Aorta (tissue), 5 donors: ENCODE measurements at regions not wholly inside any gene's neighbourhood (a gene's known extent, or its start where the extent isn't known, plus 50 kb on each side); places are given as distances from the start of the nearest gene placed in this dataset.

Source experiments
- ATAC-seq: fragments of 200-7000 bp; cut with Tn5 transposase; one replicate; pipeline ENCODE4 v1.9.1; 2022; ENCODE audit warnings: moderate library complexity; ENCODE audit not compliant: low FRiP score
- DNase-seq, 2 donors: peaks; one replicate each; pipeline ENCODE4 v3.0.0-alpha.2; 2020
- H3K27ac ChIP-seq, 2 donors: one replicate each; pipeline ENCODE4 v1.5.1; 2013; ENCODE audit warnings: low read length in 2 of 2, mild to moderate bottlenecking in 2 of 2, moderate library complexity in 2 of 2, control low read depth in 1 of 2, inconsistent platforms in 1 of 2, low read depth in 1 of 2
- H3K27me3 ChIP-seq, 2 donors: one replicate each; pipeline ENCODE4 v1.6.1; 2013; ENCODE audit warnings: control low read depth in 1 of 2, low read length in 1 of 2, mild to moderate bottlenecking in 1 of 2, moderate library complexity in 1 of 2; ENCODE audit not compliant: insufficient read depth in 2 of 2, control insufficient read depth in 1 of 2
- H3K36me3 ChIP-seq, 2 donors: one replicate each; pipeline ENCODE4 v1.6.1; 2013; ENCODE audit warnings: control low read depth in 1 of 2, low read length in 1 of 2, mild to moderate bottlenecking in 1 of 2; ENCODE audit not compliant: insufficient read depth in 2 of 2, control insufficient read depth in 1 of 2
- H3K4me1 ChIP-seq, 2 donors: one replicate each; pipeline ENCODE4 v1.6.1; 2013; ENCODE audit warnings: low read length in 2 of 2, control low read depth in 1 of 2, mild to moderate bottlenecking in 1 of 2, moderate library complexity in 1 of 2; ENCODE audit not compliant: insufficient read depth in 2 of 2, control insufficient read depth in 1 of 2
- H3K4me3 ChIP-seq, 2 donors: one replicate each; pipeline ENCODE4 v1.5.1; 2013; ENCODE audit warnings: low read length in 2 of 2, control low read depth in 1 of 2, mild to moderate bottlenecking in 1 of 2
- H3K9me3 ChIP-seq: one replicate; pipeline ENCODE4 v1.6.1; 2013; ENCODE audit warnings: mild to moderate bottlenecking, low read length; ENCODE audit not compliant: control insufficient read depth
- WGBS, 2 donors: extraction: QIAGEN DNeasy Blood & Tissue Kit; methylation state at CpG; one replicate each; pipeline ENCODE4 v1.1.7; 2013; 5-methylcytosine and 5-hydroxymethylcytosine counted together
- intact Hi-C, 2 donors: fragments of 100-400 bp; cut with DNase I; formaldehyde crosslinking; loops; one replicate each; pipeline versions ENCODE4 v1.14.2 to v1.15.0; 2022
- donor health status: healthy with polysubstance abuse.
- donor health status: Bipolar disorder and iron deficiency.
- donor health status: DM: no; HTN: no; CAD: no.
- donor health status: DM: no; HTN: no; CAD: no.
- donor health status: DM: yes; HTN: yes; CAD: no.

- ATAC-seq (no peak), DNase-seq (no peak)
- Histone ChIP-seq H3K27me3 (no peaks in the 10 kb centered on the region), H3K27ac (no peak overlapping the region), H3K4me1 (peaks cover 0 to 3% of the 10 kb centered on the region in 2 donors), H3K9me3 (no peaks in the 10 kb centered on the region), H3K4me3 (no peak overlapping the region), H3K36me3 (no peaks in the 10 kb centered on the region)
- WGBS, 2 donors: 58 to 63% methylated on average over 1 of the region's 1 CpG
- intact Hi-C loops: no loop called here
Observed at GRCh38 chrX:150028692-150029091, 90.4 kb upstream of the EOLA2 start.

- Histone ChIP-seq H3K4me1 (peaks cover 0 to 3% of the 10 kb centered on the region in 2 donors), H3K27ac (no peak overlapping the region), H3K27me3 (no peaks in the 10 kb centered on the region), H3K4me3 (no peak overlapping the region), H3K36me3 (no peaks in the 10 kb centered on the region), H3K9me3 (no peaks in the 10 kb centered on the region)
- ATAC-seq (no peak), DNase-seq (no peak)
- intact Hi-C loops: no loop called here
- WGBS, 2 donors: 55 to 67% methylated on average over 3 of the region's 3 CpGs
Observed at GRCh38 chrX:150032742-150033141, 94.5 kb upstream of the EOLA2 start.

DNA sequence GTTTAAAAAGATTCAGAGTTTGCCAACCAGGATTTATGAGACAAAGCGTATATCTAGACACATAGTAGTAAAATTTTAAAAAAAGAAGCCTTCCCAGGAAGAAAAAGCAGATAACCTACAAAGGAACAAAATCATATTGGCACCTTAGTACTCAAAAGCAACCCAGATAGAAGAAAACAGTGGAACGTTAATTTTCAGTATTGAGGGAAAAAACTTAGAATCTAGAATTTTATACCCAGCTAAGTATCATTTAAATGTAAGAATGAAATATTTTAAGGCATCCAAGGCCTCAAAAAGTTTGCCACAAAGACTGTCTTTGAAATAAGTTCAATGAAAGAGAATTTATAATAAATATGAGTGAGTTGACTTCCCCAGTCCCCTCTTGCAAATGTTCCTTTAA is 96.5 kb upstream of the EOLA2 start:
- no peaks in the 10 kb centered on the region for H3K36me3 ChIP-seq
- intact Hi-C loops: no loop called here
- DNase-seq: no peak
- H3K9me3 ChIP-seq: no peaks in the 10 kb centered on the region
- WGBS, 2 donors: 83 to 99% methylated on average over 2 of the region's 2 CpGs
- H3K4me1 ChIP-seq: peaks cover 0 to 3% of the 10 kb centered on the region in 2 donors
- H3K4me3 ChIP-seq: no peak overlapping the region
- H3K27ac ChIP-seq: no peak overlapping the region
- H3K27me3 ChIP-seq: no peaks in the 10 kb centered on the region
- ATAC-seq: no peak

DNA sequence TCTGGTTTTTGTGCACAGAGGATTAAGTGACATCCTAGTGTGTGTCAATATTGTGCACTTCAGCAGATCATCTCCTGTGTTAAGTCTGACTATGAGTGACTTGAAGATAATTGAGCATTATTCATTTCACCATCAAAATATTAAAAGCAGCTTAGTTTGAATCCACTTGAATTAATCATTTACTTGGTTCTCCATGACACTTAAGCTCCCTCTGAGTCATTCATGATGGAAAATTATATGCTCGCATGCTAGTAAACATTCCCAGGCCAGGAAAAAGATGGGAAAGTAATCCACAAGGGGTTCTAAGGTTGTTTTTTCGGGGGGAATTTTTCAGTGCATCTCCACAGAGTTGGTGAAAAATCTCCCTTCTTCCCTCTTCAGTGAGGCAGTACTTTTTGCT is 97.2 kb upstream of the EOLA2 start:
- no peak for DNase-seq
- 47 to 54% methylated on average over 2 of the region's 2 CpGs for WGBS, 2 donors
- Histone ChIP-seq H3K27me3 (no peaks in the 10 kb centered on the region), H3K4me1 (peaks cover 0 to 3% of the 10 kb centered on the region in 2 donors), H3K36me3 (no peaks in the 10 kb centered on the region), H3K9me3 (no peaks in the 10 kb centered on the region), H3K4me3 (no peak overlapping the region), H3K27ac (no peak overlapping the region)
- no peak for ATAC-seq
- intact Hi-C loops: no loop called here

DNA sequence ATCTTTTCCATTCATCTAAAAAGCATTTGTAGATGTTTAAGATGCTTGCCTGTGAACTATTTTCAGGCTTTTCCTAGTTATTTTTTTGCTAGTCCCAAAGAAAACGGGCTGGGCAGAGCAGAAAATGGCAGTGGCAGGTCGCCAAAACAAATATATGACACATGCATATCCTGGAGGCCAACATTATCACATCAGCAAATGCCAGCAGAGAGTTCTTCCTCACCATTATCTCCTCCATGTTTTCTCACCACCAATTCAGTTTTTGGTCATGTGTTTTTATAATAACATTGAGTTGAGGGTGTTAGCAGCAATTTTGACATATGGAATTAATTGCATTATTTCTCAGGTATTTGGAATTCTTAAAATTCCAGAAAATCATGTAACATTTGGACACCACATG is 97.9 kb upstream of the EOLA2 start:
- DNase-seq (no peak), ATAC-seq (no peak)
- intact Hi-C loops: no loop called here
- Histone ChIP-seq H3K36me3 (no peaks in the 10 kb centered on the region), H3K27me3 (no peaks in the 10 kb centered on the region), H3K27ac (no peak overlapping the region), H3K4me1 (peaks cover 0 to 3% of the 10 kb centered on the region in 2 donors), H3K4me3 (no peak overlapping the region), H3K9me3 (no peaks in the 10 kb centered on the region)
- 1 to 4% methylated on average over 2 of the region's 2 CpGs for WGBS, 2 donors

- Histone ChIP-seq H3K36me3 (no peaks in the 10 kb centered on the region), H3K27ac (no peak overlapping the region)
- no peak for DNase-seq
Observed at GRCh38 chrX:150036641-150037040, 98.3 kb upstream of the EOLA2 start.

GRCh38 chrX:150037041-150037440 is 98.8 kb upstream of the EOLA2 start:
- no peak overlapping the region for H3K4me3 ChIP-seq
- intact Hi-C loops: no loop called here
- no peak for ATAC-seq
- no peaks in the 10 kb centered on the region for H3K9me3 ChIP-seq
- no peak overlapping the region for H3K27ac ChIP-seq
- WGBS, 2 donors: 50 to 57% methylated on average over 2 of the region's 2 CpGs
- H3K27me3 ChIP-seq: no peaks in the 10 kb centered on the region
- no peaks in the 10 kb centered on the region for H3K36me3 ChIP-seq
- H3K4me1 ChIP-seq: peaks cover 0 to 3% of the 10 kb centered on the region in 2 donors
- no peak for DNase-seq

More at GRCh38 chrX:150036641-150037040, 98.3 kb upstream of the EOLA2 start:
- intact Hi-C loops: no loop called here
- no peak for ATAC-seq
- no peaks in the 10 kb centered on the region for H3K9me3 ChIP-seq
- H3K4me3 ChIP-seq: no peak overlapping the region
- peaks cover 0 to 3% of the 10 kb centered on the region in 2 donors for H3K4me1 ChIP-seq
- no peaks in the 10 kb centered on the region for H3K27me3 ChIP-seq
- WGBS, 2 donors: 73 to 89% methylated on average over 3 of the region's 3 CpGs

DNA sequence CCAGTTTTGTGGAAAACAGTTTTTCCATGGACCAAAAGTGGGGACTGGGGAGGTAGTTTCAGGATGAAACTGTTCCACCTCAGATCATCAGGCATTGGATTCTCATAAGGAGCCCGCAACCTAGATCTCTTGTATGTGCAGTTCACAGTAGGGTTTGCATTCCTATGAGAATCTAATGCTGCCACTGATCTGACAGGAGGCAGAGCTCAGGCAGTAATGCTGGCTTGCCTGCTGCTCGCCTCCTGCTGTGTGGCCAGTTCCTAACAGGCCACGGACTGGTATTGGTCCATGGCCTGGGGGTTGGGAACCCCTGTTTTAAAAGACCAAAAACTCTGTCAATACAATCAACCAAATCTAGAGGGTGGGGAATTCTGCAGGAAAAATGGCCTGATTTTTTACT is 100.0 kb upstream of the EOLA2 start:
- DNase-seq: no peak
- intact Hi-C loops: no loop called here
- no peak for ATAC-seq
- WGBS, 2 donors: 53 to 57% methylated on average over 3 of the region's 3 CpGs
- Histone ChIP-seq H3K4me1 (no peaks in the 10 kb centered on the region), H3K36me3 (no peaks in the 10 kb centered on the region), H3K27ac (no peak overlapping the region), H3K27me3 (no peaks in the 10 kb centered on the region), H3K9me3 (no peaks in the 10 kb centered on the region), H3K4me3 (no peak overlapping the region)

DNA sequence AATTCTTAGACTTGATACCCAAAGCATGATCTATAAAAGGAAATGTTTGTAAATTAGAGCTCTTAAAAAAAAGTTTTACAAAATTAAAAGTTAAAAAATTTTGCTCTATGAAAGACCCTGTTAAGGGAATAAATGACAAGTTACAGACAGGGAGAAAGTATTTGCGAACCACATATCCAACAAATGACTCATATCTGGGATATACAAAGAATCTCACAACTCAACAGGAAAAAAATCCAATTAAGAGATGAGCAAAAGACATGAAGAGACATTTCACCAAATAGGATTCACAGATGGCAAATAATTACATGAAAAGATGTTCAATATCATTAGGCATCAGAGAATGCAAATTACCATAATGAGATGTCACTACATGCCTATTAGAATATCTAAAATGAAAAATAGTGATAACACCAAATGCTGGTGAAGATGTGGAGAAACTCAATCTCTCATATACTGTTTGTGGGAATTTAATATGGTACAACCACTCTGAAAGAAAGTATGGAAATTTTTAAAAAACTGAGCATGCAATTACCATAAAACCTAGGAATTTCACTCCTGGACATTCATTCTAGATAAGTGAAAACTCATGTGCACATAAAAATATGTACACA is 100.8 kb upstream of the EOLA2 start:
- no peaks in the 10 kb centered on the region for H3K9me3 ChIP-seq
- ATAC-seq (no peak), DNase-seq (no peak)
- H3K4me3 ChIP-seq: no peak overlapping the region
- intact Hi-C loops: no loop called here
- H3K27ac ChIP-seq: no peak overlapping the region
- WGBS, 2 donors: 60 to 71% methylated on average over 1 of the region's 1 CpG
- H3K4me1 ChIP-seq: no peaks in the 10 kb centered on the region
- no peaks in the 10 kb centered on the region for H3K27me3 ChIP-seq
- no peaks in the 10 kb centered on the region for H3K36me3 ChIP-seq
